ENCODE measurements at regions not wholly inside any gene's neighbourhood (a gene's known extent, or its start where the extent isn't known, plus 50 kb on each side); places are given as distances from the start of the nearest gene placed in this dataset.

GRCh38 chr14:97390096-97390724 is 593.0 kb downstream of the VRK1 start:
- Histone ChIP-seq H2AK9ac (replicated peaks; ENCODE audit: low read depth, low read length, poor library complexity) (no peak overlapping the region), H3K9ac (ENCODE audit: low read depth, low read length) (no peak overlapping the region), H3K27ac (ENCODE audit: insufficient read depth, low read length) (no peak overlapping the region), H3K27me3 (ENCODE audit: control insufficient read depth, insufficient read depth, low read length) (no peaks in the 10 kb centered on the region), H3K9me1 (ENCODE audit: insufficient read depth, low read length) (no peaks in the 10 kb centered on the region), H4K8ac (ENCODE audit: low read depth in 2 of 2, low read length in 2 of 2) (no peak overlapping the region), H2BK5ac (ENCODE audit: low read depth, low read length, poor library complexity, severe bottlenecking) (no peak overlapping the region), H2AK5ac (ENCODE audit: low read depth, low read length) (no peak overlapping the region), H3K79me1 (ENCODE audit: low read depth in 1 of 2, low read length in 2 of 2) (no peaks in the 10 kb centered on the region), H3K4me3 (ENCODE audit: insufficient read depth, low read depth, low read length) (no peak overlapping the region), H4K91ac (ENCODE audit: insufficient read depth, low read depth, low read length) (no peak overlapping the region), H3K56ac (ENCODE audit: extremely low read depth, insufficient read depth, low read length) (no peak overlapping the region), H3K23ac (ENCODE audit: low read depth, low read length) (no peak overlapping the region), H2BK15ac (ENCODE audit: low read depth, low read length) (no peak overlapping the region), H3K18ac (ENCODE audit: low read depth, low read length) (no peak overlapping the region), H3K9me3 (ENCODE audit: control insufficient read depth, insufficient read depth, low read length) (peaks cover 32% of the 10 kb centered on the region), H3K14ac (replicated peaks; ENCODE audit: low read depth, low read length) (no peak overlapping the region), H2AFZ (replicated peaks; ENCODE audit: low read length, poor library complexity) (no peak overlapping the region), H3K4ac (ENCODE audit: low read depth, low read length) (no peak overlapping the region), H4K5ac (ENCODE audit: low read depth, low read length) (no peak overlapping the region), H4K20me1 (ENCODE audit: insufficient read depth, low read length) (no peaks in the 10 kb centered on the region), H3K4me1 (ENCODE audit: control insufficient read depth, insufficient read depth, low read length) (no peaks in the 10 kb centered on the region), H2BK20ac (ENCODE audit: low read depth, low read length) (no peak overlapping the region), H3K4me2 (ENCODE audit: low read depth, low read length) (no peak overlapping the region), H2BK120ac (ENCODE audit: low read depth, low read length) (no peak overlapping the region), H3K36me3 (ENCODE audit: control insufficient read depth, insufficient read depth, low read length) (no peaks in the 10 kb centered on the region)
- TF ChIP-seq SMC3 (IDR thresholded peaks at IDR 0.05; ENCODE audit: low read depth, low read length) (no peak), RCOR1 (IDR thresholded peaks at IDR 0.05; ENCODE audit: insufficient replicate concordance, low read length) (no peak), MXI1 (IDR thresholded peaks at IDR 0.05; ENCODE audit: borderline replicate concordance, low read depth, low read length) (no peak), ELK1 (IDR thresholded peaks at IDR 0.05; ENCODE audit: borderline replicate concordance, low read depth, low read length) (no peak), CTCF (conservative IDR thresholded peaks at IDR 0.05; ENCODE audit: low read depth, low read length) (no peak), CHD1 (IDR thresholded peaks at IDR 0.05; ENCODE audit: low read depth, low read length) (no peak), CEBPB (IDR thresholded peaks at IDR 0.05; ENCODE audit: low read depth, low read length) (no peak), MAZ (IDR thresholded peaks at IDR 0.05; ENCODE audit: borderline replicate concordance, low read depth, low read length) (no peak), RFX5 (IDR thresholded peaks at IDR 0.05; ENCODE audit: low read depth, low read length) (no peak), RAD21 (IDR thresholded peaks at IDR 0.05; ENCODE audit: low read length) (no peak), NFE2L2 (IDR thresholded peaks at IDR 0.05; ENCODE audit: low read depth, low read length) (no peak), POLR2A (IDR thresholded peaks at IDR 0.05; ENCODE audit: low read depth, low read length) (no peak), MAFK (IDR thresholded peaks at IDR 0.05; ENCODE audit: low read depth, low read length) (no peak), FOS (IDR thresholded peaks at IDR 0.05; ENCODE audit: low read depth, low read length) (no peak)
- TF ChIP-seq, protein P1, sequence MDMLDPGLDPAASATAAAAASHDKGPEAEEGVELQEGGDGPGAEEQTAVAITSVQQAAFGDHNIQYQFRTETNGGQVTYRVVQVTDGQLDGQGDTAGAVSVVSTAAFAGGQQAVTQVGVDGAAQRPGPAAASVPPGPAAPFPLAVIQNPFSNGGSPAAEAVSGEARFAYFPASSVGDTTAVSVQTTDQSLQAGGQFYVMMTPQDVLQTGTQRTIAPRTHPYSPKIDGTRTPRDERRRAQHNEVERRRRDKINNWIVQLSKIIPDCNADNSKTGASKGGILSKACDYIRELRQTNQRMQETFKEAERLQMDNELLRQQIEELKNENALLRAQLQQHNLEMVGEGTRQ (IDR thresholded peaks at IDR 0.05; ENCODE audit: low read depth, low read length) = no peak
- in situ Hi-C loops (cut with MboI; ENCODE audit: low sequenced_read_pairs) (no loop called here), intact Hi-C loops (cut with micrococcal nuclease) (no loop called here), dilution Hi-C loops (cut with HindIII; ENCODE audit: low sequenced_read_pairs, unreplicated experiment) (no loop called here)
- WGBS, 2 experiments (ENCODE audit: extremely low coverage in 2 of 2, insufficient read length in 1 of 2) = no CpG with 5 or more reads among the region's 4 CpGs
- BruUV-seq (replicated peaks) = no TSS peak
- POLR2A ChIA-PET (ENCODE audit: unreplicated experiment) = no interaction called here
- CTCF ChIA-PET = no interaction called here
- no peak for DNase-seq
- no peak for ATAC-seq (ENCODE audit: low read depth)

Measured in IMR-90 (cell line).